Lung (tissue), 11 donors: ENCODE measurements at regions not wholly inside any gene's neighbourhood (a gene's known extent, or its start where the extent isn't known, plus 50 kb on each side); places are given as distances from the start of the nearest gene placed in this dataset.

Experiments used
- ATAC-seq: fragments of 200-7000 bp; cut with Tn5 transposase; one replicate; pipeline ENCODE4 v1.9.1; 2020; ENCODE audit warnings: moderate number of reproducible peaks; ENCODE audit not compliant: insufficient read depth, low FRiP score
- DNase-seq, 3 donors: peaks; one replicate each; pipeline ENCODE4 v3.0.0-alpha.2; 2013 to 2017
- H3K27ac ChIP-seq, 2 donors: one replicate each; pipeline ENCODE4 v1.5.1; 2013; ENCODE audit warnings: mild to moderate bottlenecking in 2 of 2, moderate library complexity in 2 of 2, control low read depth in 1 of 2, inconsistent platforms in 1 of 2, low read depth in 1 of 2, low read length in 1 of 2
- H3K27me3 ChIP-seq, 3 donors: one replicate each; pipeline ENCODE4 v1.5.1; 2013; ENCODE audit warnings: low read length in 2 of 3; ENCODE audit not compliant: control insufficient read depth in 3 of 3, insufficient read depth in 3 of 3
- H3K36me3 ChIP-seq, 4 donors: one replicate each; pipeline ENCODE4 v1.5.1; 2013; ENCODE audit warnings: low read length in 4 of 4, mild to moderate bottlenecking in 1 of 4, moderate library complexity in 1 of 4; ENCODE audit not compliant: control insufficient read depth in 4 of 4, insufficient read depth in 4 of 4
- H3K4me1 ChIP-seq, 5 donors: one replicate each; pipeline ENCODE4 v1.5.1; 2013; ENCODE audit warnings: low read length in 5 of 5, mild to moderate bottlenecking in 2 of 5, moderate library complexity in 1 of 5; ENCODE audit not compliant: control insufficient read depth in 5 of 5, insufficient read depth in 5 of 5
- H3K4me3 ChIP-seq: one replicate; pipeline ENCODE4 v1.5.1; 2013; ENCODE audit warnings: mild to moderate bottlenecking, control low read depth, moderate library complexity
- H3K9ac ChIP-seq, 2 donors: one replicate each; pipeline ENCODE4 v1.5.1; 2013; ENCODE audit warnings: low read length in 2 of 2, control low read depth in 1 of 2; ENCODE audit not compliant: insufficient read depth in 1 of 2
- H3K9me3 ChIP-seq, 4 donors: one replicate each; pipeline ENCODE4 v1.5.1; 2013; ENCODE audit warnings: low read length in 3 of 4, mild to moderate bottlenecking in 1 of 4, moderate library complexity in 1 of 4; ENCODE audit not compliant: control insufficient read depth in 4 of 4, insufficient read depth in 3 of 4
- CTCF ChIP-seq: IDR thresholded peaks from 2 replicates; pipeline ENCODE4 v1.5.1; 2012; ENCODE audit warnings: mild to moderate bottlenecking; ENCODE audit errors: control extremely low read depth, extremely low read depth
- WGBS, 2 donors: extraction: QIAGEN DNeasy Blood & Tissue Kit; methylation state at CpG; one replicate each; pipeline ENCODE4 v1.1.7; 2013; 5-methylcytosine and 5-hydroxymethylcytosine counted together
- donor health status: control.
- donor health status: control.
- donor health status: Bipolar disorder and iron deficiency.
- donor health status: healthy.
- donor health status: DM: yes; HTN: yes; CAD: no.

- H3K27me3 ChIP-seq = no peaks in the 10 kb centered on the region
- ATAC-seq (no peak), DNase-seq (no peak)
- H3K27ac ChIP-seq = no peak overlapping the region
- H3K4me1 ChIP-seq = no peaks in the 10 kb centered on the region
- no peaks in the 10 kb centered on the region for H3K9me3 ChIP-seq
- H3K9ac ChIP-seq = no peak overlapping the region
- WGBS, 2 donors = 56 to 60% methylated on average over 4 of the region's 4 CpGs
- H3K4me3 ChIP-seq = no peak overlapping the region
- TF ChIP-seq CTCF = no peak
- H3K36me3 ChIP-seq = no peaks in the 10 kb centered on the region
Observed at GRCh38 chr3:76789237-76789636, 250.7 kb upstream of the ROBO2 start.

GRCh38 chr3:76811418-76811817 is 228.5 kb upstream of the ROBO2 start:
- H3K9me3 ChIP-seq = peaks cover 0 to 2% (median 0%) of the 10 kb centered on the region in 4 donors
- 69 to 74% methylated on average over 1 of the region's 1 CpG for WGBS, 2 donors
- peaks cover 0 to 38% (median 0%) of the 10 kb centered on the region in 5 donors for H3K4me1 ChIP-seq
- no peak overlapping the region for H3K27ac ChIP-seq
- TF ChIP-seq CTCF = no peak
- no peak for DNase-seq
- ATAC-seq = no peak
- H3K9ac ChIP-seq = no peak overlapping the region
- no peaks in the 10 kb centered on the region for H3K27me3 ChIP-seq
- H3K36me3 ChIP-seq = no peaks in the 10 kb centered on the region
- H3K4me3 ChIP-seq = no peak overlapping the region

- Histone ChIP-seq H3K9ac (no peak overlapping the region), H3K4me1 (peaks cover 0 to 39% (median 0%) of the 10 kb centered on the region in 5 donors), H3K4me3 (no peak overlapping the region), H3K9me3 (peaks cover 0 to 3% (median 0%) of the 10 kb centered on the region in 4 donors), H3K36me3 (no peaks in the 10 kb centered on the region), H3K27me3 (no peaks in the 10 kb centered on the region), H3K27ac (no peak overlapping the region)
- WGBS, 2 donors = 46 to 66% methylated on average over 2 of the region's 2 CpGs
- DNase-seq = peak in 2 of 3 donors; percentile 52 to 64
- ATAC-seq = no peak
- TF ChIP-seq CTCF = no peak
Observed at GRCh38 chr3:76812649-76813242, 227.2 kb upstream of the ROBO2 start.

GRCh38 chr3:76815561-76815960 is 224.3 kb upstream of the ROBO2 start:
- H3K4me1 ChIP-seq = peaks cover 0 to 47% (median 0%) of the 10 kb centered on the region in 5 donors
- DNase-seq = peak in 2 of 3 donors; percentile 73 to 74

More at GRCh38 chr3:76815561-76815960, 224.3 kb upstream of the ROBO2 start:
- ATAC-seq = no peak
- no peaks in the 10 kb centered on the region for H3K27me3 ChIP-seq
- H3K27ac ChIP-seq = no peak overlapping the region
- 53 to 67% methylated on average over 1 of the region's 1 CpG for WGBS, 2 donors
- peak overlapping the region in 1 of 2 donors; percentile 73 for H3K9ac ChIP-seq
- H3K9me3 ChIP-seq = peaks cover 0 to 8% (median 0%) of the 10 kb centered on the region in 4 donors
- no peaks in the 10 kb centered on the region for H3K36me3 ChIP-seq
- H3K4me3 ChIP-seq = no peak overlapping the region
- no peak for TF ChIP-seq CTCF
